ENCODE measurements at regions not wholly inside any gene's neighbourhood (a gene's known extent, or its start where the extent isn't known, plus 50 kb on each side); places are given as distances from the start of the nearest gene placed in this dataset.

DNA sequence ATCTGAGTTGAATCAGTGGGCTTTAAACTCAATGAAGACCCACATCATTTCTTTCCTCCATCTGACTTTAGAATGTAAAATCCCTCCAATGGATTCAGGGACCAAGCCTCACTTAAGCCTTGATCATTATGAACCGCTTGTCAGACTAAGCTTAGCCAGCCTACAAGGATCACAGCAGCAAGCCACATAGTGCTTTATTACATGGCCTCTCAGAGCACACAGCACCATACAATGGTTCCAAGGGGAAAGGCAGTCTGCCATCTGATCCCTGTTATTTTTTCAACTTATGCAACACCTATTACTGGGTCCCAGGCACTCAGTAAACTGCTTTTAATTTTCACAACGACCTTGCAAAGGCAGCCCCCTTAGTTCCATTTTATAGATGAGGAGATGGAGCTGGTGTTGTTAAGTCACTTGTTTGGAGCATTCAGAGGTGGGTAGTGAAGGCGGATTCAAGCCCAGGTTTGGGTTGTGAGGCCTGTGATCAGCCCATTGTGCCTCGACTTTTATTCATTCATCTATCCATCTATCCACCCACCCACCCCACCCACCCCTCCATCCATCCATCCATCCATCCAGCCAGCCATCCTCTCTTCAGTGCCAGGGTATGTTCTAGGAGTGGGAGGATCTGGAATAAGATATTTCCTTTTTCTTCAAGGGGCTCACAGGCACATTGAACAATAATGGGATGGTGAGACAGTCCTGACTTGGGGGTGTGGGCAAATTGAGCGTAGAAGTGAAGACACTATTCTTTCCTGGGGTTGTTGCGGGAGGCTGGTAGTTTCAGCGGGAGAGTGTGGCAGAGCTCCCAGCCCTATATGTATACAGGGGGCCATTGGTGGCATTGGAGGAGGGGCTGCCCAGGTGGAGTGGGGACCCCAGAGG lies 141.2 kb downstream of the MYCN start:
- Mint-ChIP-seq H3K27ac (no peak overlapping the region), H3K9me3 (peaks cover 0 to 3% (median 0%) of the 10 kb centered on the region in 5 donors), H3K27me3 (peaks cover 0 to 2% of the 10 kb centered on the region in 2 donors), H3K4me1 (no peaks in the 10 kb centered on the region), H3K4me3 (no peak overlapping the region), H3K36me3 (no peaks in the 10 kb centered on the region)
- CTCF ChIA-PET = no interaction called here
- Histone ChIP-seq H3K9me3 (ENCODE audit: low read length) (no peaks in the 10 kb centered on the region), H3K36me3 (ENCODE audit: insufficient read depth, low read length) (no peaks in the 10 kb centered on the region), H3K4me3 (ENCODE audit: low read length) (no peak overlapping the region), H3K27me3 (ENCODE audit: insufficient read depth, low read length, poor library complexity, severe bottlenecking) (no peaks in the 10 kb centered on the region), H3K27ac (ENCODE audit: low read depth, low read length) (no peak overlapping the region), H3K4me1 (ENCODE audit: insufficient read depth, low read length) (no peaks in the 10 kb centered on the region)
- DNase-seq = no peak
- POLR2A ChIA-PET = no interaction called here

GRCh38 chr2:16080516-16080915 lies 140.2 kb downstream of the MYCN start:
- Mint-ChIP-seq H3K9me3 (peaks cover 0 to 3% (median 0%) of the 10 kb centered on the region in 5 donors), H3K4me3 (no peak overlapping the region), H3K36me3 (no peaks in the 10 kb centered on the region), H3K27ac (no peak overlapping the region), H3K27me3 (peaks cover 0 to 2% of the 10 kb centered on the region in 2 donors), H3K4me1 (no peaks in the 10 kb centered on the region)
- no peak for DNase-seq
- CTCF ChIA-PET = no interaction called here
- no peaks in the 10 kb centered on the region for H3K9me3 ChIP-seq (ENCODE audit: low read length)
- no peaks in the 10 kb centered on the region for H3K27me3 ChIP-seq (ENCODE audit: insufficient read depth, low read length, poor library complexity, severe bottlenecking)
- no peaks in the 10 kb centered on the region for H3K36me3 ChIP-seq (ENCODE audit: insufficient read depth, low read length)
- POLR2A ChIA-PET = no interaction called here
- no peaks in the 10 kb centered on the region for H3K4me1 ChIP-seq (ENCODE audit: insufficient read depth, low read length)
- no peak overlapping the region for H3K4me3 ChIP-seq (ENCODE audit: low read length)
- no peak overlapping the region for H3K27ac ChIP-seq (ENCODE audit: low read depth, low read length)

DNA sequence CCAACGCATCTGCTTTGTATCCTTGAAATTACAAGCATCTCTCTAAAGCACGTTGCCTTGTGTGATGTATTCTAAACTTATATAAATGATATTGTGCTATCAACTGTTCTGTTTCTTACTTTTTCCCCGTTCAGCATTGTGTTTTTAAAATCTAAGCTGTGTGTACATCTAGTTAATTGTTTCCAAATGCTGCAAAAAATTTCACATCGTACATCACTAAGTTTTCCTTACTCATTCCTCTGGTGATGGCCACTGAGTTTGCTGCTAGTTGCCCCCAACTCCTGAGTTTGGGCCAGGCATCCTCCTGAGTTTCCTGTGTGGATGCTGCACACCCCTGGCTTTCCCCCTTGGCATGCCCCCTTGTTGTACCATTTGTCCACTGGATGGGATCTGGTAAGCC lies 139.7 kb downstream of the MYCN start:
- no peaks in the 10 kb centered on the region for H3K9me3 ChIP-seq (ENCODE audit: low read length)
- DNase-seq = no peak
- ChIA-PET CTCF (no interaction called here), POLR2A (no interaction called here)
- no peaks in the 10 kb centered on the region for H3K27me3 ChIP-seq (ENCODE audit: insufficient read depth, low read length, poor library complexity, severe bottlenecking)
- H3K36me3 ChIP-seq (ENCODE audit: insufficient read depth, low read length) = no peaks in the 10 kb centered on the region
- H3K9me3 Mint-ChIP-seq = peaks cover 0 to 3% (median 0%) of the 10 kb centered on the region in 5 donors
- H3K4me3 ChIP-seq (ENCODE audit: low read length) = no peak overlapping the region
- H3K4me1 Mint-ChIP-seq = no peaks in the 10 kb centered on the region
- H3K4me1 ChIP-seq (ENCODE audit: insufficient read depth, low read length) = no peaks in the 10 kb centered on the region
- peaks cover 0 to 2% of the 10 kb centered on the region in 2 donors for H3K27me3 Mint-ChIP-seq
- no peak overlapping the region for H3K27ac ChIP-seq (ENCODE audit: low read depth, low read length)
- H3K4me3 Mint-ChIP-seq = no peak overlapping the region
- no peaks in the 10 kb centered on the region for H3K36me3 Mint-ChIP-seq
- H3K27ac Mint-ChIP-seq = no peak overlapping the region

GRCh38 chr2:16079637-16080036 lies 139.3 kb downstream of the MYCN start:
- Mint-ChIP-seq H3K4me1 (no peaks in the 10 kb centered on the region), H3K36me3 (no peaks in the 10 kb centered on the region), H3K9me3 (peaks cover 0 to 3% (median 0%) of the 10 kb centered on the region in 5 donors), H3K27me3 (peaks cover 0 to 2% of the 10 kb centered on the region in 2 donors), H3K27ac (no peak overlapping the region), H3K4me3 (no peak overlapping the region)
- Histone ChIP-seq H3K27ac (ENCODE audit: low read depth, low read length) (no peak overlapping the region), H3K9me3 (ENCODE audit: low read length) (no peaks in the 10 kb centered on the region), H3K4me3 (ENCODE audit: low read length) (no peak overlapping the region), H3K4me1 (ENCODE audit: insufficient read depth, low read length) (no peaks in the 10 kb centered on the region), H3K36me3 (ENCODE audit: insufficient read depth, low read length) (no peaks in the 10 kb centered on the region), H3K27me3 (ENCODE audit: insufficient read depth, low read length, poor library complexity, severe bottlenecking) (no peaks in the 10 kb centered on the region)
- POLR2A ChIA-PET = no interaction called here
- CTCF ChIA-PET = no interaction called here
- DNase-seq = no peak

- Histone ChIP-seq H3K27ac (ENCODE audit: low read depth, low read length) (no peak overlapping the region), H3K4me3 (ENCODE audit: low read length) (no peak overlapping the region), H3K4me1 (ENCODE audit: insufficient read depth, low read length) (no peaks in the 10 kb centered on the region), H3K27me3 (ENCODE audit: insufficient read depth, low read length, poor library complexity, severe bottlenecking) (no peaks in the 10 kb centered on the region), H3K9me3 (ENCODE audit: low read length) (no peaks in the 10 kb centered on the region), H3K36me3 (ENCODE audit: insufficient read depth, low read length) (no peaks in the 10 kb centered on the region)
- H3K4me3 Mint-ChIP-seq = no peak overlapping the region
- H3K9me3 Mint-ChIP-seq = peaks cover 0 to 3% (median 0%) of the 10 kb centered on the region in 5 donors
- H3K4me1 Mint-ChIP-seq = no peaks in the 10 kb centered on the region
- ChIA-PET POLR2A (no interaction called here), CTCF (no interaction called here)
- H3K36me3 Mint-ChIP-seq = no peaks in the 10 kb centered on the region
- H3K27me3 Mint-ChIP-seq = no peaks in the 10 kb centered on the region
- no peak overlapping the region for H3K27ac Mint-ChIP-seq
- DNase-seq = no peak
These were observed 137.3 kb downstream of the MYCN start for GRCh38 chr2:16077601-16078000.

DNA sequence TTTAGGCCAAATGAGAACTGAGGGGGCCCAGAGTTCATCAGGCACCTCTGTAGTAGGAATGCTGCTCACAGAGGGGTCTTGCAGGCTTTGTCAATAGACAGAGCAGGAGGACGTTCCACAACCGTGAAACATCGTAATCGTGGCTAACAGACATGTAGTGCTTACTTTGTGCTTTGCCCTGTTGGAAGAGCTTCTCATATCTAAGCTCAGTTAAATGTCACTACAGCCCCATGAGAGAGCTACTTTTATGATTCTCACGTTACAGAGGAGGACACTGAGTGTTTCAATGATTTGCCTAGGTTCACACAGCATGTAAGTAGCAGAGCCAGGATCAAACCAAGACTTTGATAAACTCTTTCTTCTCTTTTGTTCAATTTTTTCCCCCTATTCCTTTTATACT lies 136.6 kb downstream of the MYCN start:
- CTCF ChIA-PET = no interaction called here
- H3K4me3 ChIP-seq (ENCODE audit: low read length) = no peak overlapping the region
- H3K36me3 ChIP-seq (ENCODE audit: insufficient read depth, low read length) = no peaks in the 10 kb centered on the region
- H3K27me3 Mint-ChIP-seq = no peaks in the 10 kb centered on the region
- no peak for DNase-seq
- no peak overlapping the region for H3K27ac Mint-ChIP-seq
- H3K36me3 Mint-ChIP-seq = no peaks in the 10 kb centered on the region
- H3K4me1 Mint-ChIP-seq = no peaks in the 10 kb centered on the region
- H3K4me3 Mint-ChIP-seq = no peak overlapping the region
- no peak overlapping the region for H3K27ac ChIP-seq (ENCODE audit: low read depth, low read length)
- H3K9me3 Mint-ChIP-seq = peaks cover 0 to 2% (median 0%) of the 10 kb centered on the region in 5 donors
- no peaks in the 10 kb centered on the region for H3K27me3 ChIP-seq (ENCODE audit: insufficient read depth, low read length, poor library complexity, severe bottlenecking)
- POLR2A ChIA-PET = no interaction called here
- no peaks in the 10 kb centered on the region for H3K4me1 ChIP-seq (ENCODE audit: insufficient read depth, low read length)
- H3K9me3 ChIP-seq (ENCODE audit: low read length) = no peaks in the 10 kb centered on the region

GRCh38 chr2:16075045-16076012 lies 135.0 kb downstream of the MYCN start:
- no peak overlapping the region for H3K4me3 Mint-ChIP-seq
- H3K4me1 ChIP-seq (ENCODE audit: insufficient read depth, low read length) = no peaks in the 10 kb centered on the region
- H3K27ac Mint-ChIP-seq = no peak overlapping the region
- peaks cover 0 to 2% (median 0%) of the 10 kb centered on the region in 5 donors for H3K9me3 Mint-ChIP-seq
- ChIA-PET POLR2A (no interaction called here), CTCF (no interaction called here)
- no peaks in the 10 kb centered on the region for H3K36me3 Mint-ChIP-seq
- H3K4me1 Mint-ChIP-seq = no peaks in the 10 kb centered on the region
- DNase-seq = no peak
- peaks cover 0 to 2% of the 10 kb centered on the region in 2 donors for H3K27me3 Mint-ChIP-seq
- no peak overlapping the region for H3K27ac ChIP-seq (ENCODE audit: low read depth, low read length)
- H3K36me3 ChIP-seq (ENCODE audit: insufficient read depth, low read length) = no peaks in the 10 kb centered on the region
- H3K27me3 ChIP-seq (ENCODE audit: insufficient read depth, low read length, poor library complexity, severe bottlenecking) = no peaks in the 10 kb centered on the region
- no peak overlapping the region for H3K4me3 ChIP-seq (ENCODE audit: low read length)
- H3K9me3 ChIP-seq (ENCODE audit: low read length) = no peaks in the 10 kb centered on the region

- Histone ChIP-seq H3K4me3 (ENCODE audit: low read length) (no peak overlapping the region), H3K27ac (ENCODE audit: low read depth, low read length) (no peak overlapping the region), H3K9me3 (ENCODE audit: low read length) (no peaks in the 10 kb centered on the region), H3K27me3 (ENCODE audit: insufficient read depth, low read length, poor library complexity, severe bottlenecking) (no peaks in the 10 kb centered on the region), H3K4me1 (ENCODE audit: insufficient read depth, low read length) (no peaks in the 10 kb centered on the region), H3K36me3 (ENCODE audit: insufficient read depth, low read length) (no peaks in the 10 kb centered on the region)
- Mint-ChIP-seq H3K36me3 (no peaks in the 10 kb centered on the region), H3K4me3 (no peak overlapping the region), H3K4me1 (no peaks in the 10 kb centered on the region), H3K27me3 (peaks cover 0 to 2% of the 10 kb centered on the region in 2 donors), H3K9me3 (peaks cover 0 to 2% (median 0%) of the 10 kb centered on the region in 5 donors), H3K27ac (no peak overlapping the region)
- CTCF ChIA-PET = no interaction called here
- POLR2A ChIA-PET = no interaction called here
- no peak for DNase-seq
These were observed 133.6 kb downstream of the MYCN start for GRCh38 chr2:16073921-16074425.
